Fibroblast of lung (primary cell): ENCODE measurements at regions not wholly inside any gene's neighbourhood (a gene's known extent, or its start where the extent isn't known, plus 50 kb on each side); places are given as distances from the start of the nearest gene placed in this dataset.

ENCODE experiments used
- DNase-seq, 2 donors: peaks; one replicate each; pipeline versions ENCODE4 v3.0.0 to v3.0.0-alpha.2; 2010; ENCODE audit warnings: low read depth in 2 of 2
- H2AFZ ChIP-seq: 2 replicates; pipeline ENCODE4 v1.5.1; 2012; ENCODE audit warnings: low read length, control low read depth, inconsistent platforms
- H3K27ac ChIP-seq: 2 replicates; pipeline ENCODE4 v1.5.1; 2011; ENCODE audit warnings: low read length, control low read depth; ENCODE audit not compliant: insufficient read depth
- H3K27me3 ChIP-seq: 2 replicates; pipeline ENCODE4 v1.5.1; 2011; ENCODE audit warnings: mild to moderate bottlenecking, low read length; ENCODE audit not compliant: control insufficient read depth, insufficient read depth
- H3K36me3 ChIP-seq: 2 replicates; pipeline ENCODE4 v1.5.1; 2011; ENCODE audit warnings: low read length; ENCODE audit not compliant: control insufficient read depth, insufficient read depth
- H3K4me1 ChIP-seq: 2 replicates; pipeline ENCODE4 v1.5.1; 2011; ENCODE audit warnings: low read length; ENCODE audit not compliant: control insufficient read depth, insufficient read depth; ENCODE audit errors: extremely low read depth
- H3K4me2 ChIP-seq: 2 replicates; pipeline ENCODE4 v1.5.1; 2011; ENCODE audit warnings: low read length, control low read depth; ENCODE audit not compliant: insufficient read depth; ENCODE audit errors: extremely low read depth
- H3K4me3 ChIP-seq, 4 experiments: fragments of 200-600 bp in 1 of 4; sonication (generic) in 1 of 4; replicated peaks in 1 of 4; 2 replicates each; pipeline ENCODE4 v1.5.1; 2011 to 2016; ENCODE audit warnings: low read length in 4 of 4, low read depth in 3 of 4, mild to moderate bottlenecking in 3 of 4, control low read depth in 2 of 4, inconsistent platforms in 1 of 4, mixed read lengths in 1 of 4; ENCODE audit not compliant: insufficient read depth in 1 of 4; ENCODE audit errors: control extremely low read depth in 1 of 4
- H3K79me2 ChIP-seq: 2 replicates; pipeline ENCODE4 v1.5.1; 2012; ENCODE audit warnings: mild to moderate bottlenecking, low read length, inconsistent platforms; ENCODE audit not compliant: control insufficient read depth, insufficient read depth
- H3K9ac ChIP-seq: 2 replicates; pipeline ENCODE4 v1.5.1; 2011; ENCODE audit warnings: mild to moderate bottlenecking, low read length, control low read depth; ENCODE audit not compliant: insufficient read depth
- H3K9me3 ChIP-seq: 2 replicates; pipeline ENCODE4 v1.5.1; 2012; ENCODE audit warnings: low read depth, low read length; ENCODE audit not compliant: control insufficient read depth, insufficient read depth
- H4K20me1 ChIP-seq: 2 replicates; pipeline ENCODE4 v1.5.1; 2011; ENCODE audit warnings: low read length; ENCODE audit not compliant: control insufficient read depth, insufficient read depth; ENCODE audit errors: extremely low read depth
- EZH2 ChIP-seq: IDR thresholded peaks from 2 replicates; pipeline ENCODE4 v1.5.1; 2012; ENCODE audit warnings: low read length, control low read depth, mild to moderate bottlenecking; ENCODE audit errors: missing control alignments
- TF ChIP-seq, protein P1 (sequence below), 2 donors: IDR thresholded peaks in 1 of 2; conservative IDR thresholded peaks in 1 of 2; 1 replicate in 1 of 2; 2 replicates in 1 of 2; pipeline ENCODE4 v1.5.1; 2011 to 2012; ENCODE audit warnings: low read length in 2 of 2, control low read depth in 1 of 2, inconsistent platforms in 1 of 2, low read depth in 1 of 2, mild to moderate bottlenecking in 1 of 2

GRCh38 chr22:48795664-48796063, 1032.0 kb downstream of the BRD1 start:
- TF ChIP-seq EZH2: no peak
- Histone ChIP-seq H3K4me1 (no peaks in the 10 kb centered on the region), H3K4me2 (no peak overlapping the region), H3K4me3 (no peak overlapping the region), H3K9ac (no peak overlapping the region), H3K9me3 (no peaks in the 10 kb centered on the region), H3K79me2 (no peaks in the 10 kb centered on the region), H3K27ac (no peak overlapping the region), H3K27me3 (no peaks in the 10 kb centered on the region), H4K20me1 (no peaks in the 10 kb centered on the region), H3K36me3 (no peaks in the 10 kb centered on the region), H2AFZ (no peak overlapping the region)
- DNase-seq: peak in 1 of 2 donors; percentile 2

DNA sequence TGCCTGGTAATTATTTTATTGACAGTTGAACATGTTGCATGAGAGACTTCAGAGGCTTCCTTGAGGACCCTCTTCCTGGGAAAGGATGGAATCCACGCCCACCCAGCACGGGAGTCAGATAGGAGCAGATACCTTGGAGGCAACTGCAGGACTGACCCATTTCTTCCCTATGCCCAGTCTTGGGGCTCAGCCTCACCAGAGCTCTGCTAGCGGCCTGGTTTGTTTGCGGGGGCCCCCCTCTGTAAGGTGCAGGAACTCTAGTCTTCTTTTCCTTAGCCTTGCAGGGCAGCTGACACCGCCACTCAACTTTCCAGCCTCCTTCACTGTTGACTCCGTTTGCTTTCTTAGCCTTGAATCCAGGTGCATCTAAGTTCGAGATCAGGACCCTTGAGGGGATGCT, 1032.8 kb downstream of the BRD1 start:
- DNase-seq: no peak
- no peaks in the 10 kb centered on the region for H3K4me1 ChIP-seq
- no peak overlapping the region for H3K4me3 ChIP-seq
- H4K20me1 ChIP-seq: no peaks in the 10 kb centered on the region
- no peaks in the 10 kb centered on the region for H3K27me3 ChIP-seq
- H3K4me2 ChIP-seq: no peak overlapping the region
- H3K79me2 ChIP-seq: no peaks in the 10 kb centered on the region
- H3K36me3 ChIP-seq: no peaks in the 10 kb centered on the region
- TF ChIP-seq, protein P1, sequence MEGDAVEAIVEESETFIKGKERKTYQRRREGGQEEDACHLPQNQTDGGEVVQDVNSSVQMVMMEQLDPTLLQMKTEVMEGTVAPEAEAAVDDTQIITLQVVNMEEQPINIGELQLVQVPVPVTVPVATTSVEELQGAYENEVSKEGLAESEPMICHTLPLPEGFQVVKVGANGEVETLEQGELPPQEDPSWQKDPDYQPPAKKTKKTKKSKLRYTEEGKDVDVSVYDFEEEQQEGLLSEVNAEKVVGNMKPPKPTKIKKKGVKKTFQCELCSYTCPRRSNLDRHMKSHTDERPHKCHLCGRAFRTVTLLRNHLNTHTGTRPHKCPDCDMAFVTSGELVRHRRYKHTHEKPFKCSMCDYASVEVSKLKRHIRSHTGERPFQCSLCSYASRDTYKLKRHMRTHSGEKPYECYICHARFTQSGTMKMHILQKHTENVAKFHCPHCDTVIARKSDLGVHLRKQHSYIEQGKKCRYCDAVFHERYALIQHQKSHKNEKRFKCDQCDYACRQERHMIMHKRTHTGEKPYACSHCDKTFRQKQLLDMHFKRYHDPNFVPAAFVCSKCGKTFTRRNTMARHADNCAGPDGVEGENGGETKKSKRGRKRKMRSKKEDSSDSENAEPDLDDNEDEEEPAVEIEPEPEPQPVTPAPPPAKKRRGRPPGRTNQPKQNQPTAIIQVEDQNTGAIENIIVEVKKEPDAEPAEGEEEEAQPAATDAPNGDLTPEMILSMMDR (conservative IDR thresholded peaks at IDR 0.05 in 1 of 2, IDR thresholded peaks at IDR 0.05 in 1 of 2; ENCODE audit: low read depth in 1 of 2, low read length in 2 of 2): no peak
- TF ChIP-seq EZH2: no peak
- no peak overlapping the region for H3K27ac ChIP-seq
- H3K9ac ChIP-seq: no peak overlapping the region
- no peaks in the 10 kb centered on the region for H3K9me3 ChIP-seq
- H2AFZ ChIP-seq: no peak overlapping the region

DNA sequence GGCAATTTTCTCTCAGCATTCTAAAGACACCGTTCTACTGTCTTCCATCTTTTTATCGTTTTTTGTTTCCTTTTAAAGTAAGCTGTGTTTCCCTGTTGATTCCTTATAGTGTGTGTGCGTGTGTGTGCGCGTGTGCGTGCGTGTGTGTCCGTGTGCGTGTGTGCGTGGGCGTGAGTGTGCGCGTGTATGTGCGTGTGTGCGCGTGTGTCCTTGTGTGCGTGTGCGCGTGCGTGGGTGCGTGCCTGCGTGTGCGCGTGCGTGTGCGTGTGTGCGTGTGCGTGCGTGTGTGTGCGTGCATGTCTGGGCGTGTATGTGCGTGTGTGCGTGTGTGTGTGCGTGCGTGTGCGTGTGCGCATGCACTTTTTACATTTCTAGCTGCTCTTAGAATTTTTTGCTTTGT, 1033.7 kb downstream of the BRD1 start:
- TF ChIP-seq EZH2: no peak
- TF ChIP-seq, protein P1 (conservative IDR thresholded peaks at IDR 0.05 in 1 of 2, IDR thresholded peaks at IDR 0.05 in 1 of 2; ENCODE audit: low read depth in 1 of 2, low read length in 2 of 2): no peak
- Histone ChIP-seq H3K4me2 (no peak overlapping the region), H3K36me3 (no peaks in the 10 kb centered on the region), H3K9ac (no peak overlapping the region), H4K20me1 (no peaks in the 10 kb centered on the region), H3K9me3 (no peaks in the 10 kb centered on the region), H3K4me3 (no peak overlapping the region), H3K4me1 (no peaks in the 10 kb centered on the region), H3K27ac (no peak overlapping the region), H3K27me3 (no peaks in the 10 kb centered on the region), H3K79me2 (no peaks in the 10 kb centered on the region), H2AFZ (no peak overlapping the region)
- DNase-seq: no peak
